ENCODE measurements at regions not wholly inside any gene's neighbourhood (a gene's known extent, or its start where the extent isn't known, plus 50 kb on each side); places are given as distances from the start of the nearest gene placed in this dataset.

DNA sequence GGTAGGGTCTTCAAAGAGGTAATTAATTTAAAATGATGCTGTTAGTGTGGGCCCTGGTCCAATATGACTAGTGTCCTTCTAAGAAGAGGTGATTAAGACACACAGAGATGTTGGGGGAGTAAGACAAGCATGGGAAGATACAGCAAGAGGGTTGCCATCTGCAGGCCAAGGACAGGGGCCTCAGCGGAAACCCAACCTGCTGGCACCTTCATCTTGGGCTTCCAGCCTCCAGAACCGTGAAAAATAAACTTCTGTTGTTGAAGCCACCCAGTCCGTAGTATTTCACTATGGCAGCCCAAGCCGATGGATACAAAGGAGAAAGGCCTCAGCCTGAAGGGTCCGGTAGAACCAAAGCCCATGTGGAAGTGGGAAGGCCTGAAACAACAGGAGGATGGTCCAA is 161.7 kb upstream of the UBE2E1 start:
- no peak for DNase-seq (ENCODE audit: low read depth in 3 of 3)

DNA sequence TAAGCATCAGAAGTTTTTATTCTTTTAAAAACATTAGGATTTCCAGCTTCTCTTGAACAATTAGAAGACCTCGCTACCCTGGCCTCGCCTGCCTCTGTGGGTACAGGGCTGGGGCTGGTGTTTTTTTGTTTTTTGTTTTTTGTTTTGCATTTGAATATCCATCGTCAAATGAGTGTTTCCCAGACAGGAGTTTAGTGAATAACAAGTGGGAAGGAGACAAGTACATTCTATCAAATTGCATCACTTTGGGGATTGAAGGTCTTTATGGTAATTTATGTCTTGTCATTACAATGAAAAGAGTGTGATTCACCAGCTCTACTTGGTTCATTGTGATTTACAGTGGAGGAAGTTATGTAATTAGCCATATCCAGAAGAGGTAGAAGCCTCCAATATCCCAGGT is 161.1 kb upstream of the UBE2E1 start:
- no peak for DNase-seq (ENCODE audit: low read depth in 3 of 3)

DNA sequence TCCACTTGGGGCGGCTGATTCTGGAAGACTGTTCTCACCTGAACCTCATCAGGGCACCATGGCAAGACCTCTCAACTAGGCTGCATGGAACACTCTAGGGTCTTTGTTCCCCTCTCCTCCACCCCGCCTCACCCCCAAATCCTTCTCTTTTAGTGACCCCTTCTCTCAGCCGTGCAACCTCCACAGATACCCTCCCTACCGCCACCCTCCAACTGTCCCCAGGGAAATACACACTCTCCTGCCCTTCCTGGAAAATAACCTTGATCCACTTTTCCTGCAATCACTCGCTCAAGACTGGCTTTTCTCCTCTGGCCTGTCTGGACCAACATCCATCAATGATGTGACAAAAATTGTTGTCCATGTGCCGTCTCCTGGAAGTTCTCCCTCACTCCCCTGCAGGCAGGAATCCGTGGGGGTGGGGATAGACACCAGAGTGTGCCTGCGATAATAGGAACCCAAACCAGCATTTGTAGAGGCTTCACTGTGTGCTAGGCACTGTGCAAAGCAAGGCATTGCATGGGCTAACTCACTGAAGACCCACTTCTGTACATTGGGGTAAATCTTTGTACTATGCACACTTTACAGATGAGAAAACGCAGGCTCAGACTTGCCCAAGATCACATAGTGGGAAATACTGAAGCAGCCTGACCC is 160.1 kb upstream of the UBE2E1 start:
- DNase-seq (ENCODE audit: low read depth in 3 of 3) = no peak

DNA sequence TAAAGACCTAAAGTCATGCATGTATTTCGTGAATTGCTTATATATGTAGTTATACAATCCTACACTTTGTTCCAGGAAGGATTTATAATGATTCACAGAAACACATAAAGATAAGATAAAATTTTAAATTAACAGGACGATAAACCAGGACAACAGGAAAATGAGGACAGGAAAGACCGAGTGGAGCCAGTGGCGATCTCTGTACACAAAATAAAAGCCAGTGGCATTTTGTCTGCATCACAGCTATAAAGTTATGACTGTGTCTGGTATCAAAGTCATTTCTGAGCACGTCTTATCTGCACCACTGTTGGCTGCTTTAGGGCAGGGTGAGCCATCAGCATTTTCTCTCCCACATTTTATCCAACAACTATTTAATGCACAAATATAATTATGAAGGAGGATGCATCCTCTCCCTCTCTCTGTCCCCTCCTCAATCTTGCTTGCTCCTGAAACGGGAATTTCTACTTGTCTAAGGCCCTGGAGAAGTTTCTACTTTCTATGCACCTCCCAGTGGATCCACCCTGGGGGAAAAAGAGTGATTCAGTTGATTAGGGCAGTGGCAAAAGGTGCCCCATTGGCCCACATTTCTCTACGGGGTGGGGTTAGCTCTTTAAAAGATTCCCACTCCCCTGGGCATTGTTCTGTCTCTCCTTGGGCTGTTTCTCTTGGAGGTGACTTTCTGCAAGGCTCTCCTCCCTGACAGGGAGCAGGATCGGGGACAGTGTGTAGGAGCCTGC is 159.4 kb upstream of the UBE2E1 start:
- no peak for DNase-seq (ENCODE audit: low read depth in 3 of 3)

DNA sequence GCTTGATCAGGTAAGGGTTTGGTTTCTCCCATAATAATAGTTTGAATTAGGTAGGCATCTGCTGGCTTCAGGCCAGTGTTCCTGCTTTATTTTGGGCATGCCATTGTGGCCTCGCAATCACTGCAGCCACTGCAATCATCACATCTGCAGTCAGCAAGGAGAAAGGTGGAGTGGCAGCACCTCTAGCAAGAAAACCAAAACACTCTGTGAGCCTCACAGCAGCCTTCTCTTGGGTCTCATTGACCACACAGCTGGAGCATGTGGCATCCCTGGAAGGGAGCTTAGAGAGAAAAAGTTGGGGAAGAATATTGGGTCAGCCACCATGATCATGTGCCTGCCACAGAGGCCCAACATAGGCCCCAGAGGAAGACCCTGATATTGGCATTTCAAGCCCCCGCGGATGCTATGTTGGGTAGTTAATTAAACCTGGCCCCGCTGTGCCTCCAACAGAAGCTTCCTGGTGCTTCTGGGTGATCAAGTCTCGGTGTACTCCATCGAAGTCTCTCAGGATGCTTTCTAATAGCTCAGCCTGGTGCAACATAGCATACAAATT is 158.0 kb upstream of the UBE2E1 start:
- DNase-seq (ENCODE audit: low read depth in 3 of 3) = no peak

DNA sequence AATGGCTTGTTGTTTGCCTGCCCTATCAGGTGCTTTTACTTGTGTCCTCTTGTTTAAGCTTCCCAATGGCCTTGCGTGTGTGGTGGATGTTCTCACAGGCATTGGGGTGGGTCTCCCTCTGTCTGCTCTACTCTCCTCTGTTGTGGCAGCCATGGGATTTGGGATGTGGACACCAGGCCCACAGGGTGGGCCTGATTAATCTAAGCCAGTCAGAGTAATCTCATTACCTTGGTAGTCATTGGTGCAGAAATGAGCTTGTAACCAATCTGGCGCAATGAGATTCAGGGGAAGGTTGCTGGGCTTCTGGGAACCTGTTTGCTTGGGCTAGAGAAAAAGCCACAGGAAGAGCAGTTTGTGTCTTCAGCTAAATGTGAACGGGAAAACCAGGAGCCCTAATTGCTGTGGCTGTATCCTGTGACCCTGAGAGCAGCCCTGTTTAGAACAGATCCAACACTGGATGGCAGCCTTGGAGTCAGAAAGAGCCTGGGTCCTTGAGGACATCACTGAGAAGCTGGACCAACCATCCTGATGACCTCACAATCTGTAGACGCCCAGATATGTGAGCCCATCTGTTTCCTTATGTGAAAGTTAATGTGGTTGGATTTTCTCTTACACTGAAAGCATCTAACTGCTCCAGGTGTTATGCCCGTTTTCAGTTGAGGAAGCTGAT is 157.3 kb upstream of the UBE2E1 start:
- no peak for DNase-seq (ENCODE audit: low read depth in 3 of 3)

DNA sequence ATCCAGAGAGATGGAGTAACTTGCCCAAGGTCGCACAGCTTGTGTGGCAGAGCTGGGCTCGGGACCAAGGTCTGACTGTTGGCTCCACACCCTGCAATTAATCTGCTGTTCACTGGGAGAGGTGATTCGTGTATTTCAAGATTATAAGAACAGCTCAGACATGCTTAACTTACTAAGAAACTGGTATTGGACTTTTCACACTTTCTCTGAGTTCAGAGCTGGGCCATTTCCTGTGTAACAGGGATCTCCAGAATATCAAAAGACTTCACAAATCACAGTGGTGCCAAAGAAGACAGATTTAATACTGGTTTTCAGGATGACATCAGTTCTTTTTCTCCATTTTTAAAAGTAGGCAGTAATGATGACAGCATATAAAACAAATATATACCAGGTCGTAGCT is 156.8 kb upstream of the UBE2E1 start:
- no peak for DNase-seq (ENCODE audit: low read depth in 3 of 3)

DNA sequence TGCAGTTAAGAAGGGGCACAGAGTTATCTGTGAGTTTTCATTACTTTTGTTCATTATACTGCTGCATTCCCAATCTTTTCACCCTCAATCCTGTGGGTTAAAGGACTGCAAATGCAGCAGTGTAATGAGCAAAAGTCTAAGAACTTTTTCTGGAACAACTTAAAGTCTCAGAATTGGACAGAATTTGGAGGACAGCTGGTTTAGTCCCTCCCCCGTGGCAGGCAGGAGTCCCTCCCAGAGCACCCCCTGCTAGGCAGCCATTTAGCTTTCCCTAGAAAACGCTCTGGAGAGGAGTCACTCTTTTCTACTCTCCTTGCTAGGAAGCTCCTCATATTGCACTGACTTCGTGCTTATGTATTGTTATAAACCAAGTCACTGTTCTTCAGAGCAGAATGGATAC is 156.3 kb upstream of the UBE2E1 start:
- DNase-seq (ENCODE audit: low read depth in 3 of 3) = no peak

DNA sequence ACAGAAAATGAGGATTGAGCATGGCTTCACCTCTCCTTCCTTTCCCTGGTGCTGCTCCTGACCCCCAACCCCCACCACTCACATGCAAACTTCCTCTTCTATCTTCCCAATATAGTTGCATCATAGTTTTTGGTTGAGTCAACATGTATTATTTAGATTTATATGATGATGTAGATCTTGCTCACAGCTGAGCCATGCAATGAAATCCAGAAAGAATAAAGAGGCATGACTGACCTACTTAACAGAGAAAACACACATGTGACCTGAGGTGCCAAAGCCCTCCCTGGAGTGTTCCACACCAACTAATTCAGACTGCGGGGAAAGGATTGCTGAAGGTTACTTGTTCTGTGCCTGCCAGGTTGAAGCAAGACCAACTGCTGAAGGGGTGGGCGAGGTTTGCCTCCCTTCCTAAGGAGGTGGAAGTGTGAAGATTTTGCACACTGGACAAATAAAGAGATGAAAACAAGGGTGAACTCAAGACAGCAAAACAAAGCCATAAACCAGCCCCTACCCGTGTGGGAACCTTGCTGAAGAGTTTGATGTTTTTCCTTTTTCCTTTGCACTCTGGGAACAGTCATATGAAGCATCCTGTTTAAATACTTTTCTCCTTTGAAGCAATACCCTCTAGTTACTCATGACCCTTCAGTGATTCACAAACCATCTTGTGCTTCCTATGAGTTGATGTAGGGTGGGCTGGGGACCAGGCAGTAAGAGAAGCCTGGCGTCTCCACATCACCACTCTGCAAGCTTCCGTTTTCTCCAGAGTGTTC is 155.2 kb upstream of the UBE2E1 start:
- DNase-seq (ENCODE audit: low read depth in 3 of 3) = no peak

DNA sequence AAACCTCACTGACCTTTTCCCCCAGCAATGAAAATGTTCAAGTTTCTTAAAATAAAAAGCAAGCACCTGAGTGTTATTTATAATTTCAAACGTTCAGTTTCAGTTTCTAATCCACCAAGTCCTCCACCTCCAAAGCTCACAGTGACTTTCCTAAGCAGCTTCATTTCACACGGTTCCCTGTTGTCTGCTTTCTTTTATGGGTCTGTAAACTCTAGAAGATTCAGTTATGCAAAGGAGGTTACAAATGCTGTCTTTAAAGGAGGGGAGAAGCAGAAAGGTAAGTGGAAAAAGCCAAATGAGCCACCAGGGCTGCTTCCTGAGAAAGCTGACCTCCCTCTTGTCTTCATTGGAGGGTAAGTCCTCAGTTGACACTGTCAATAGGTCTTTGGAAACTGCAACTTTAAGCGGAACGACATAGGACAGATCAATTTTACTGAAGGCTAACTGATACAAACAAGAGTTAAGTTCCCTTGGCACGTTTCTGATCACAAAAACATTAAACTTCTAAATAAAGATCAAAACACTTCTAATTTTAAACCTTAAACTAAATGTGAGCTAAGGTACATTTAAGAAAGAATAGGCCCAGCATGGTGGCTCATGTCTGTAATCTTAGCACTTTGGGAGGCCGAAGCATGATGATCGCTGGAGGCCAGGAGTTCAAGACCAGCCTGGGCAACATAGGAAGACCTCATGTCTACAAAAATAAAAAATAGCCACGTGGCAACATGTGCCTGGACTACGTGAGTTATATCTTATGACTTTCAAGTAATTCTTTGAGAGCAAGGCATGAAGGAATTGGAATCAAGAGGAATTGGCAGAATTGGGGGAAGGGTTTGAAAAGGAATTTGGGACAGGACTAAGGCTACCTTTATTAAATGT is 151.9 kb upstream of the UBE2E1 start:
- DNase-seq (ENCODE audit: low read depth in 3 of 3) = no peak

DNA sequence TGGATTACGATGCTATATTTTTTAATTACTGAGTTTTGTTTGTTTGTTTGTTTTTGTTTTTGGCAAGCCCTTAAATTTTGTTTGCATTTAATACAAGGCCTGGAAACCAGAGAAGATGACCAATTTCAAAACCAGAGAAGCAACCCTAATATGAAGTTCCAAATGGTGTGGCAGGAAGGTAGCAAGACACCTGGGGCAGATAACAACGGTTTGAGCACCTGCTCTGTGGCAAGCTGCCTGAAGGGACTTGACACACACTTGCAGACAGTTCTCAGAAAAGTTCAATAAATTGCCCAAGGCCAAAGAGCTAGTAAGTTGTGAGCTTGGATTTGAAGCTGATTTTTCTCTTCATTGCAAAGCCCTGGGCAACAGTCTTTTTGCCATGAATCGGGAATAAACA is 151.2 kb upstream of the UBE2E1 start:
- no peak for DNase-seq (ENCODE audit: low read depth in 3 of 3)

DNA sequence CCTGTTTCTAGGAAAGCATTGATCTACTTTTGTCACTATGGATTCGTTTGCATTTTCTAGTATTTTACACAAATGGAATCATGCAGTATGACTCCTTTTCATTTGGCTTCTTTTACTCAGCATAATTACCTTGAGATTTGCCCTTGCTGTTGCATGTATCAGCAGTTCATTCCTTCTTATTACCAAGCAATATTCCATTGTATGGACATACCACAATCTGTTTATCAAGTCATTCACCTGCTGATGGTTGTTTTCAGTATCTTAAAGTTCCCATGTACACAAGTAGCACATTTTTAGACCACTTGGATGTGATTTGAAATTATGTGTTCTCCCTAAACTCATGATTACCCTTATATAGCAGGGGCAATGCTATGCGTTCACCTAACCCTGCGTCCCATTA is 150.0 kb upstream of the UBE2E1 start:
- DNase-seq (ENCODE audit: low read depth in 3 of 3) = no peak

DNA sequence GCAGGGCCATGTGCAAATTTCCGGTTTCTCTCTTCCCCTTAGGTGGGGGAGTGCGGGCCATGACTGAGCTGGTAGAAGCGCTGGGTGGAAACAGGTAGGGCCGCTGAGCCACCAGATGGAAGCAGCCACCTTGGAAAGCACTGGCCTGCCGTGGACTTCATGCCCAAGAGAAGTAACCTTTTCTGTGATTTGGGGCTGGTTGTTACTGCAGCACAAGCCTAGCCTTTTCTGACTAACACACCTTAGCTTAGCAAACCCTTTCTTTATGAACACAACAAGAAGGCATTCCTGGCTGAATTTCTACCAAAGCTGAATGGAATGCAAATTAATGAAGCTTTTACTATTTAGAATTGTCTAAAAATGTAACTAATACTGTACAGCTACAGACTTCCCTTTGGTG is 149.6 kb upstream of the UBE2E1 start:
- no peak for DNase-seq (ENCODE audit: low read depth in 3 of 3)

DNA sequence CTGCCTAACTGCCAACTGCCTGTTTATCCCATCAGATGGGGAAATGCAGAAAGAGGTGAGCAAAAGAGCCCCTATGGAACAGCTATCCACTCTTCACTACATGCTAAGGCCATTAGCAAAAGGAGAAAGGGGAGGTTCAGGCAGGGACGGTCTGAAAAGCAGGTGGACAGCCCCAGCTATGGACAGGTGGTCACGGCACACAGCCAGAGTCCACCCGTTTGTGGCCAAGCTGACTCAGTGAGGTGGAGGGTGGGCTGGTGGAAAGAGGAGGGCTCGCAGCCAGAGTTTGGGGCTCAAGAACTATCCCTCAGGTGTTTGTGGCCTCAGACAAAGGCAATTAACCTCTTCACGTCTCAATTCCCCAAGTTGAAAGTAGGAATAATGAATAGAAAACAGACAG is 148.9 kb upstream of the UBE2E1 start:
- no peak for DNase-seq (ENCODE audit: low read depth in 3 of 3)

DNA sequence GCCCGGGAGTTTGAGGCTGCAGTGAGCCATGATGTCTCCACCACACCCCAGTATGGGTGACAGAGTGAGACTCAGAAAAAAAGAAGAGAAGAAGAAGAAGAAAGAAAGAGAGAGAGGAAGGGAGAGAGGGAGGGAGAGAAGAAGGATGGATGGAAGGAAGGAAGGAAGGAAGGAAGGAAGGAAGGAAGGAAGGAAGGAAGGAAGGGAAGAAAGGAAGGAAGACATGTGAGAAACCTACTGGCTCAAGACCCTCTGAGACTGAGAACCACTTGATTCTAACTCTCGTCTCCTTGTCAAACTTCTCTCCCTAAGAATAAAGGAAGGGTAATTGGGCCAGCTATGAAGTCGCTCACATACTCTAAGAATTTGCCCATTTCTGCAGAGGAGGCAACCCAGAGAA is 148.1 kb upstream of the UBE2E1 start:
- no peak for DNase-seq (ENCODE audit: low read depth in 3 of 3)

DNA sequence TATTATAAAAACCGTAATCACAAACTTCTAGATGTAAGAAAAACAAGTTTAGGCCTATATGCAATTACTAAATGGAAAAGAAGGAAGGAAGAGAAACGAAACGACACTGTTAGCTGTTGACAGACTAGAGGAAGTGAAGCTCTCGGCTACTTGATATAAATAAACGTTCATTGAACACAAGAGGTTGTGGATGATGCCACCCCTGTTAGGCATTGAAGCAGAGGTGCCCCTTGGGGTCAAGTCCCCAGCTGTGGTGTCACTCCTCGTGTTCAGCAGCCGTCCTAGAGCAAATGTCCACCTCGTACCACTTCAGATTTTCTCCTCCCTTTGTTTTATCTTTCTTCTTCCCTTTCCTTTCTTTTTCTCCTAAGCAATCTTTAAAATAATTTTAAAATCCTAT is 146.5 kb upstream of the UBE2E1 start:
- DNase-seq (ENCODE audit: low read depth in 3 of 3) = no peak

DNA sequence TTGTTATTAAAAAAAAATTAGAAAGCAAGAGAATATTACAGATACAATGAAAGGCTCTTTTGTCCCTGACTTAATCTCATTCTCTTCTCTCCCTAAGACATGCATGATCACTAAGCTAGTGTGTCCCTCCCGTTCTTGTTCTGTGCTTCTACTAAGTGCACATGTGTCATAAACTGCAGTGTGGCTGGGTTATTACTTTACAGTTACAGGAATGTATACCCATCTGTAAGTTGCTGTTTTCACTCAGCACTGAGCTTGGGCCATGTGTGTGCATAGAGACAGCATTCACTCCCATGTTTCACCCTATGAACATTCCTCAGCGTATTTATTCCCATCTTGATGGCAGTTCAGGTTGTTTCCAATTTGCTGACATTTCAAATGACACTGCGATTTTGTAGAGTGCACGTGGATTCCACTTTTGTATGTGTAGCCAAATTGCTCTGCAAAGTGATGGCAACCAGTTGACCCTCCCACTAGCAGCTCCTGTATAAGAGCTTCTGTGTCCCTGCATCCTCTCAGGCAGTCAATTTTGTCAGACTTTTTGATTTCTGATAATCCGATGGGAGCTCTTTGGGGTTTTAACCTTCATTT is 145.8 kb upstream of the UBE2E1 start:
- no peak for DNase-seq (ENCODE audit: low read depth in 3 of 3)

DNA sequence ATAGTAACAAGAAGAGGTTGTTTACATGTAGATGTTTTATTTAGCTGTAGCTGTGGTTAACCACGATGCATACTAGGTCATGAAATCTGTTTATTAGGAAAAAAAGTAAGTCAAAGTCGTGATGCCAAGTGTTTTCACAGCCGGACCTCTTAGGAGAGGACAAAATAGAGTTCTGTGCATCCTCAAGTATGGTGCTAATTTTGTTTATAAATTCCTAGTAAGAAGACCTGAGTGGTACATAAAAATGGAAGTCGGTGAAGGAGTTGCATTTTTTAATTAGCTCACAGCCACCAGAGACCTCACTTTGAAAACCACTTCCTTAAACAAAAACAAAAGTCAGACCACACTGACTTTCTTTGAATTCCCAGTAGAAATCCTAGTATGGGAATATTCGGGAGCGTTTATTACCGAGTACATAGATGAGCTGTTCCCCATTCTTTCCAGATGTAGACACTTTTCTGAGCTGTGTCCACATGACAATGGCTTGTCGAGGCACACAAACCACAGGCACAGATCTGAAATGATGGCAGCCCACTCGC is 143.6 kb upstream of the UBE2E1 start:
- DNase-seq (ENCODE audit: low read depth in 3 of 3) = no peak

DNA sequence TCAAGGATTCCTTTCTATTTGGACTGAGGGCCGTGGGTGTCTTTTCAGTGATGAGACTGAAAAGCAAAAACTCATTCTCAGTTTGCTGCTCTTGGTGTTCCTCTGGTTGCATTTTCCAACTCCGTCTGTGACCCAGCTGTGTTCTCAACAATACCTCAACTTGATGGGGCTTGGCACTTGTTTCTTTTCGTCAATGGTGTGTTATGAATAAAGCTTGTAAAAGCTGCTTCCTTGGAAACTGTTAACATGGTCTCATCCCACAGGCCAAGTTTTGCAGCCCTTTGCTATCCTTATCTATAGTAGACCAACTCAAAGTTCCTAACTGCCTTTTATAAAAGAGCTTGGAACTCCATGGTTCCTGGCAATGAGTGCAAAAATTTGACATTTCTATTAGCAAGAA is 142.5 kb upstream of the UBE2E1 start:
- DNase-seq (ENCODE audit: low read depth in 3 of 3) = no peak

DNA sequence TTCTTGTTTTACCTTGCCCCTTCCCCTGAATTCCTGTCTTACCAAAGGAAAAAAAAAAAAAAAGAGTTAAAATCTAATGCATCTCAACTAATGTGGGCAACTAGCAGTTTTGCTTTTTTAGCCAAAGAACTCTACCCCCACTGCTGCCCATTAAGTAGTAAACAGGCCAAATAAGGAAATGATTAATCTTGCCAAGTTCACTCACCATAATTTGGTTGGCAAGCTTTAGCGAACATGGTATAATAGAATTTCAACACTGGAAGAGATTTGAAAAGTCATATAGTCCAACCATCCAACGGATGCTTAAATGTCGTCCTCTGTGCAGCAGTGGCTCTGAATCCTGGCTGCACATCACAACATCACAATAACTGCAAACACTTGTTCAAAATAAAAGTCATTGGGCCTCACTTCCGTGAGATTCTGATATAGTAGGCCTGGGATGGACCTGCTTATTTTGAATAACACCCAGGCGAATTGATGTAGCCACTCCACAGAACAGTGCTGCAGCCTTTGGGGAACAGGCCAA is 142.0 kb upstream of the UBE2E1 start:
- no peak for DNase-seq (ENCODE audit: low read depth in 3 of 3)

All from stimulated activated CD4-positive, alpha-beta T cell treated with anti-CD3 and anti-CD28 coated beads, TNF-alpha, amount 100 ng/mL, for 48 hours (primary cell).